B cell (primary cell): ENCODE measurements at regions not wholly inside any gene's neighbourhood (a gene's known extent, or its start where the extent isn't known, plus 50 kb on each side); places are given as distances from the start of the nearest gene placed in this dataset.

Experiments used
- ATAC-seq: fragments of 200-7000 bp; cut with Tn5 transposase; one replicate; pipeline ENCODE4 v1.10.0; 2021; ENCODE audit warnings: low read depth, mild to moderate bottlenecking, moderate number of reproducible peaks, moderate library complexity
- CTCF ChIA-PET: fragments of 350-600 bp; sonication (Branson Sonifier 250); formaldehyde crosslinking; loops from one replicate; lab custom pipeline; 2021; ENCODE audit warnings: antibody characterized with exemption, inconsistent platforms; lab: Charles Lee
- POLR2A ChIA-PET: fragments of 350-600 bp; sonication (Branson Sonifier 250); formaldehyde crosslinking; loops from one replicate; lab custom pipeline; 2021; ENCODE audit warnings: antibody characterized with exemption; lab: Charles Lee
- DNase-seq: peaks from one replicate; pipeline ENCODE4 v3.0.0; 2013
- H2AFZ ChIP-seq: 2 replicates; pipeline ENCODE4 v1.6.1; 2012; ENCODE audit warnings: mild to moderate bottlenecking, low read depth, low read length; ENCODE audit not compliant: insufficient read depth, poor library complexity, severe bottlenecking
- H3K27ac ChIP-seq, 2 donors: 1 replicate in 1 of 2; 2 replicates in 1 of 2; pipeline ENCODE4 v1.5.1; 2012 to 2013; ENCODE audit warnings: low read length in 2 of 2, mild to moderate bottlenecking in 2 of 2, moderate library complexity in 1 of 2
- H3K27me3 ChIP-seq, 4 experiments: fragments of 200-600 bp in 1 of 4; sonication (generic) in 1 of 4; replicated peaks in 1 of 4; 1 replicate in 2 of 4; 2 replicates in 2 of 4; pipeline versions ENCODE4 v1.6.1 to v1.7.0; 2013 to 2016; ENCODE audit warnings: low read length in 3 of 4, mild to moderate bottlenecking in 2 of 4, mixed read lengths in 1 of 4, moderate library complexity in 1 of 4; ENCODE audit not compliant: insufficient read depth in 4 of 4, control insufficient read depth in 3 of 4; ENCODE audit errors: control extremely low read depth in 1 of 4
- H3K36me3 ChIP-seq, 2 experiments: replicated peaks in 1 of 2; 1 replicate in 1 of 2; 2 replicates in 1 of 2; pipeline versions ENCODE4 v1.6.1 to v1.7.1; 2013; ENCODE audit warnings: low read length in 1 of 2; ENCODE audit not compliant: insufficient read depth in 2 of 2, control insufficient read depth in 1 of 2; ENCODE audit errors: control extremely low read depth in 1 of 2, extremely low read depth in 1 of 2
- H3K4me1 ChIP-seq, 2 donors: fragments of 200-600 bp in 1 of 2; sonication (generic) in 1 of 2; 1 replicate in 1 of 2; 2 replicates in 1 of 2; pipeline versions ENCODE4 v1.5.1 to v1.6.1; 2013 to 2017; ENCODE audit warnings: low read length in 2 of 2; ENCODE audit not compliant: control insufficient read depth in 2 of 2, insufficient read depth in 2 of 2
- H3K4me2 ChIP-seq: replicated peaks from 2 replicates; pipeline ENCODE3; 2012; ENCODE audit warnings: mild to moderate bottlenecking, low read depth, low read length; ENCODE audit not compliant: poor library complexity, severe bottlenecking
- H3K4me3 ChIP-seq, 5 experiments: fragments of 200-600 bp in 1 of 5; sonication (generic) in 1 of 5; 1 replicate in 3 of 5; 2 replicates in 2 of 5; pipeline versions ENCODE4 v1.5.1 to v1.7.0; 2011 to 2016; ENCODE audit warnings: low read length in 4 of 5, mild to moderate bottlenecking in 4 of 5, low read depth in 2 of 5, control low read depth in 1 of 5, moderate library complexity in 1 of 5; ENCODE audit not compliant: insufficient read depth in 1 of 5; ENCODE audit errors: control extremely low read depth in 1 of 5, extremely low read depth in 1 of 5
- H3K79me2 ChIP-seq: fragments of 200-600 bp; sonication (generic); one replicate; pipeline ENCODE4 v1.6.0; 2016; ENCODE audit warnings: low read length; ENCODE audit not compliant: control insufficient read depth, insufficient read depth
- H3K9ac ChIP-seq: fragments of 200-600 bp; sonication (generic); 2 replicates; pipeline ENCODE4 v1.6.1; 2017; ENCODE audit warnings: mild to moderate bottlenecking, low read length, moderate library complexity
- H3K9me3 ChIP-seq, 3 donors: one replicate each; pipeline versions ENCODE4 v1.6.1 to v1.7.1; 2013; ENCODE audit warnings: low read length in 2 of 3; ENCODE audit not compliant: control insufficient read depth in 2 of 3, insufficient read depth in 1 of 3; ENCODE audit errors: control extremely low read depth in 1 of 3
- H4K20me1 ChIP-seq: 2 replicates; pipeline ENCODE4 v1.6.0; 2012; ENCODE audit warnings: mild to moderate bottlenecking, low read length; ENCODE audit not compliant: insufficient read depth, control insufficient read depth, poor library complexity, severe bottlenecking
- H3K27ac Mint-ChIP-seq: one replicate; pipeline ENCODE4 v1.8.0; 2021; ENCODE audit warnings: mixed read lengths
- H3K27me3 Mint-ChIP-seq: one replicate; pipeline ENCODE4 v1.8.0; 2021; ENCODE audit warnings: mixed read lengths
- H3K4me1 Mint-ChIP-seq: one replicate; pipeline ENCODE4 v1.8.0; 2021; ENCODE audit warnings: mixed read lengths
- H3K4me3 Mint-ChIP-seq: one replicate; pipeline ENCODE4 v1.8.0; 2021; ENCODE audit warnings: mixed read lengths
- H3K9me3 Mint-ChIP-seq: one replicate; pipeline ENCODE4 v1.8.0; 2022; ENCODE audit warnings: mixed read lengths; ENCODE audit not compliant: insufficient read depth
- EZH2 ChIP-seq: IDR thresholded peaks from 2 replicates; pipeline ENCODE4 v1.6.1; 2012; ENCODE audit warnings: borderline replicate concordance, low read depth, mild to moderate bottlenecking, moderate library complexity, low read length; ENCODE audit not compliant: insufficient read depth, poor library complexity, severe bottlenecking
- WGBS: methylation state at CpG from one replicate; pipeline ENCODE4 v1.1.5; 2013; ENCODE audit warnings: missing lambda C conversion rate; ENCODE audit not compliant: insufficient coverage; 5-methylcytosine and 5-hydroxymethylcytosine counted together
- intact Hi-C: fragments of 100-400 bp; cut with micrococcal nuclease; formaldehyde crosslinking; loops from one replicate; pipeline ENCODE4 v1.10.0; 2022
- TF ChIP-seq, protein P1 (sequence below): fragments of 200-600 bp; IDR thresholded peaks from one replicate; pipeline ENCODE4 v1.8.0; 2022; ENCODE audit warnings: antibody characterized with exemption, mild to moderate bottlenecking

GRCh38 chr11:122523846-122524805, 131.4 kb upstream of the UBASH3B start:
- Histone ChIP-seq H3K4me2 (no peak overlapping the region), H3K79me2 (no peaks in the 10 kb centered on the region), H2AFZ (no peak overlapping the region), H3K4me1 (no peaks in the 10 kb centered on the region), H3K9ac (no peak overlapping the region), H3K4me3 (no peak overlapping the region), H3K36me3 (no peaks in the 10 kb centered on the region), H3K27me3 (peaks cover 0 to 6% (median 0%) of the 10 kb centered on the region in 4 experiments), H3K9me3 (no peaks in the 10 kb centered on the region), H3K27ac (no peak overlapping the region), H4K20me1 (no peaks in the 10 kb centered on the region)
- intact Hi-C loops = no loop called here
- 7% methylated on average over 5 of the region's 10 CpGs for WGBS
- peaks cover 32% of the 10 kb centered on the region for H3K27me3 Mint-ChIP-seq
- H3K4me3 Mint-ChIP-seq = no peak overlapping the region
- TF ChIP-seq, protein P1, sequence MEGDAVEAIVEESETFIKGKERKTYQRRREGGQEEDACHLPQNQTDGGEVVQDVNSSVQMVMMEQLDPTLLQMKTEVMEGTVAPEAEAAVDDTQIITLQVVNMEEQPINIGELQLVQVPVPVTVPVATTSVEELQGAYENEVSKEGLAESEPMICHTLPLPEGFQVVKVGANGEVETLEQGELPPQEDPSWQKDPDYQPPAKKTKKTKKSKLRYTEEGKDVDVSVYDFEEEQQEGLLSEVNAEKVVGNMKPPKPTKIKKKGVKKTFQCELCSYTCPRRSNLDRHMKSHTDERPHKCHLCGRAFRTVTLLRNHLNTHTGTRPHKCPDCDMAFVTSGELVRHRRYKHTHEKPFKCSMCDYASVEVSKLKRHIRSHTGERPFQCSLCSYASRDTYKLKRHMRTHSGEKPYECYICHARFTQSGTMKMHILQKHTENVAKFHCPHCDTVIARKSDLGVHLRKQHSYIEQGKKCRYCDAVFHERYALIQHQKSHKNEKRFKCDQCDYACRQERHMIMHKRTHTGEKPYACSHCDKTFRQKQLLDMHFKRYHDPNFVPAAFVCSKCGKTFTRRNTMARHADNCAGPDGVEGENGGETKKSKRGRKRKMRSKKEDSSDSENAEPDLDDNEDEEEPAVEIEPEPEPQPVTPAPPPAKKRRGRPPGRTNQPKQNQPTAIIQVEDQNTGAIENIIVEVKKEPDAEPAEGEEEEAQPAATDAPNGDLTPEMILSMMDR = no peak
- TF ChIP-seq EZH2 = no peak
- ChIA-PET POLR2A (no interaction called here), CTCF (interaction anchor here (0.6 kb wide), 1 partner anchor 411 kb away, joined by 3 read pairs; no protein-coding TSS in a partner anchor)
- H3K4me1 Mint-ChIP-seq = no peaks in the 10 kb centered on the region
- peaks cover 2% of the 10 kb centered on the region for H3K9me3 Mint-ChIP-seq
- H3K27ac Mint-ChIP-seq = no peak overlapping the region
- ATAC-seq (no peak), DNase-seq (no peak)

DNA sequence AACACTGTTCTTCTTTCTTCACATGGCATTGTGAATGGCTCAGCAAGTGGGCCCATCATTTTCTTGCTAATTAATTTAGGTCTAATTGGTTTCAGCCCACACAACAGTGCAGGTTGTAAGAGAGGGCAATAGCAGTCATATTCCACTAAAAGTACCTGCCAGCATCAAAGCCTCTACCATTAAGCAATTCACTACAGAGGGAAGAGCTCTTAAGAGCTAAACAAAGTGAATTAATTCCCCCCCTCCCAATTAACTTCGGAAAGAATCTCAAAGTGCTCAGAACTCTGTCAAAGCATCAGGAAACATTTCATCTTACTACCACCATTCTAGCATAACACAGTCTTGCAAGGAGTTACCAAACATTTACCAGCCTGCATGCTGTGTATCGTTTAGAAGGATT, 133.9 kb upstream of the UBASH3B start:
- Histone ChIP-seq H3K79me2 (no peaks in the 10 kb centered on the region), H4K20me1 (no peaks in the 10 kb centered on the region), H3K36me3 (no peaks in the 10 kb centered on the region), H3K9ac (no peak overlapping the region), H3K9me3 (no peaks in the 10 kb centered on the region), H3K27ac (no peak overlapping the region), H3K4me2 (no peak overlapping the region), H3K27me3 (peaks cover 0 to 6% (median 0%) of the 10 kb centered on the region in 4 experiments), H2AFZ (no peak overlapping the region), H3K4me3 (no peak overlapping the region), H3K4me1 (no peaks in the 10 kb centered on the region)
- no peak for ATAC-seq
- POLR2A ChIA-PET = no interaction called here
- peaks cover 24% of the 10 kb centered on the region for H3K27me3 Mint-ChIP-seq
- intact Hi-C loops = no loop called here
- H3K4me3 Mint-ChIP-seq = no peak overlapping the region
- no peak overlapping the region for H3K27ac Mint-ChIP-seq
- CTCF ChIA-PET = no interaction called here
- 100% methylated on average over 1 of the region's 2 CpGs for WGBS
- DNase-seq = no peak
- no peaks in the 10 kb centered on the region for H3K9me3 Mint-ChIP-seq
- TF ChIP-seq, protein P1 = no peak
- no peak for TF ChIP-seq EZH2
- no peaks in the 10 kb centered on the region for H3K4me1 Mint-ChIP-seq
